WTC11 (cell line): ENCODE measurements at regions not wholly inside any gene's neighbourhood (a gene's known extent, or its start where the extent isn't known, plus 50 kb on each side); places are given as distances from the start of the nearest gene placed in this dataset.

Experiments
- ATAC-seq: fragments of 200-7000 bp; cut with Tn5 transposase; 2 replicates; pipeline ENCODE4 v1.10.0; 2021; ENCODE audit warnings: mild to moderate bottlenecking, moderate library complexity
- CTCF ChIA-PET: fragments of 300-600 bp; sonication (Branson Sonifier 250); formaldehyde crosslinking; loops from one replicate; lab custom pipeline; 2021; ENCODE audit warnings: antibody characterized with exemption; lab: Charles Lee
- POLR2A ChIA-PET: fragments of 350-600 bp; sonication (Branson Sonifier 250); formaldehyde crosslinking; loops from one replicate; lab custom pipeline; 2021; ENCODE audit warnings: antibody characterized with exemption; lab: Charles Lee
- DNase-seq: peaks from one replicate; pipeline ENCODE4 v3.0.0; 2021; ENCODE audit warnings: low spot score
- H3K27ac Mint-ChIP-seq: 2 replicates; pipeline ENCODE4 v1.8.0; 2021; ENCODE audit warnings: mixed read lengths
- H3K27me3 Mint-ChIP-seq: 2 replicates; pipeline ENCODE4 v1.8.0; 2021; ENCODE audit warnings: low read depth, mild to moderate bottlenecking, moderate library complexity, mixed read lengths
- H3K36me3 Mint-ChIP-seq: 2 replicates; pipeline ENCODE4 v1.8.0; 2021; ENCODE audit warnings: mixed read lengths
- H3K4me1 Mint-ChIP-seq: 2 replicates; pipeline ENCODE4 v1.8.0; 2022; ENCODE audit warnings: mixed read lengths
- H3K4me3 Mint-ChIP-seq: 2 replicates; pipeline ENCODE4 v1.8.0; 2021; ENCODE audit warnings: mild to moderate bottlenecking, moderate library complexity, mixed read lengths
- H3K9me3 Mint-ChIP-seq: 2 replicates; pipeline ENCODE4 v1.8.0; 2021; ENCODE audit warnings: mixed read lengths
- ATF6 ChIP-seq: sonication (generic); formaldehyde crosslinking; IDR thresholded peaks from 2 replicates; pipeline ENCODE4 v1.8.1; 2023; ENCODE audit warnings: mild to moderate bottlenecking, missing genetic modification reagents
- CREM ChIP-seq: sonication (generic); formaldehyde crosslinking; IDR thresholded peaks from 2 replicates; pipeline ENCODE4 v1.8.1; 2022; ENCODE audit warnings: mild to moderate bottlenecking, missing genetic modification reagents, moderate library complexity
- E2F4 ChIP-seq: sonication (generic); formaldehyde crosslinking; IDR thresholded peaks from 2 replicates; pipeline ENCODE4 v1.8.1; 2022; ENCODE audit warnings: low read depth, mild to moderate bottlenecking, moderate library complexity, missing genetic modification reagents, borderline replicate concordance
- E2F5 ChIP-seq: sonication (generic); formaldehyde crosslinking; IDR thresholded peaks from 2 replicates; pipeline ENCODE4 v1.8.1; 2022; ENCODE audit warnings: mild to moderate bottlenecking, moderate library complexity, missing genetic modification reagents
- ERG ChIP-seq: fragments of 250-450 bp; sonication (Bioruptor Pico); IDR thresholded peaks from 2 replicates; pipeline ENCODE4 v1.8.0; 2021; ENCODE audit warnings: mild to moderate bottlenecking
- ETV6 ChIP-seq: sonication (generic); formaldehyde crosslinking; IDR thresholded peaks from 2 replicates; pipeline ENCODE4 v1.8.1; 2022; ENCODE audit warnings: mild to moderate bottlenecking, missing genetic modification reagents
- FOXP1 ChIP-seq: sonication (generic); formaldehyde crosslinking; IDR thresholded peaks from 2 replicates; pipeline ENCODE4 v1.8.0; 2022; ENCODE audit warnings: missing genetic modification reagents, mild to moderate bottlenecking, moderate library complexity, borderline replicate concordance
- GRHL2 ChIP-seq: fragments of 250-450 bp; sonication (Bioruptor Pico); IDR thresholded peaks from 2 replicates; pipeline ENCODE4 v1.8.0; 2022; ENCODE audit warnings: mild to moderate bottlenecking, moderate library complexity; ENCODE audit not compliant: insufficient replicate concordance, severe bottlenecking
- HMGXB4 ChIP-seq: sonication (generic); formaldehyde crosslinking; IDR thresholded peaks from 2 replicates; pipeline ENCODE4 v1.8.1; 2023; ENCODE audit warnings: mild to moderate bottlenecking, moderate library complexity, missing genetic modification reagents
- IRF1 ChIP-seq: sonication (generic); formaldehyde crosslinking; IDR thresholded peaks from 2 replicates; pipeline ENCODE4 v1.8.0; 2023; ENCODE audit warnings: missing genetic modification reagents
- NFATC4 ChIP-seq: fragments of 250-450 bp; sonication (Bioruptor Pico); IDR thresholded peaks from 2 replicates; pipeline ENCODE4 v1.9.0; 2021; ENCODE audit warnings: mild to moderate bottlenecking
- NR1H2 ChIP-seq: sonication (generic); formaldehyde crosslinking; IDR thresholded peaks from 2 replicates; pipeline ENCODE4 v1.9.0; 2021; ENCODE audit warnings: mild to moderate bottlenecking, moderate library complexity, missing genetic modification reagents
- PRDM15 ChIP-seq: sonication (generic); formaldehyde crosslinking; IDR thresholded peaks from 2 replicates; pipeline ENCODE4 v1.8.0; 2022; ENCODE audit warnings: missing genetic modification reagents
- SMAD4 ChIP-seq: sonication (generic); formaldehyde crosslinking; IDR thresholded peaks from 2 replicates; pipeline ENCODE4 v1.8.0; 2022; ENCODE audit warnings: mild to moderate bottlenecking, missing genetic modification reagents
- USF1 ChIP-seq: sonication (generic); formaldehyde crosslinking; IDR thresholded peaks from 2 replicates; pipeline ENCODE4 v1.8.0; 2022; ENCODE audit warnings: mild to moderate bottlenecking, missing genetic modification reagents
- ZBTB43 ChIP-seq: sonication (generic); formaldehyde crosslinking; IDR thresholded peaks from 2 replicates; pipeline ENCODE4 v1.8.1; 2023; ENCODE audit warnings: mild to moderate bottlenecking, missing genetic modification reagents
- ZMAT4 ChIP-seq: fragments of 250-450 bp; sonication (Bioruptor Pico); IDR thresholded peaks from 2 replicates; pipeline ENCODE4 v1.9.0; 2021; ENCODE audit warnings: mild to moderate bottlenecking

- Mint-ChIP-seq H3K4me3 (no peak overlapping the region), H3K36me3 (no peaks in the 10 kb centered on the region), H3K4me1 (peaks cover 27% of the 10 kb centered on the region), H3K9me3 (no peaks in the 10 kb centered on the region), H3K27ac (no peak overlapping the region), H3K27me3 (no peaks in the 10 kb centered on the region; the same call in 1 of the 2 replicates)
- no peak for DNase-seq
- ATAC-seq = no peak
- ChIA-PET CTCF (no interaction called here), POLR2A (no interaction called here)
- no peak for TF ChIP-seq USF1 (CRISPR knock-in tag)
- TF ChIP-seq IRF1 (CRISPR knock-in tag) = no peak
- TF ChIP-seq PRDM15 = no peak
- no peak for TF ChIP-seq SMAD4 (CRISPR knock-in tag)
- TF ChIP-seq ETV6 = no peak
- TF ChIP-seq E2F5 (CRISPR knock-in tag) = no peak
- TF ChIP-seq HMGXB4 (CRISPR knock-in tag) = no peak
- TF ChIP-seq NR1H2 (CRISPR knock-in tag) = no peak
- no peak for TF ChIP-seq E2F4
- no peak for TF ChIP-seq CREM (CRISPR knock-in tag)
- no peak for TF ChIP-seq ZBTB43
- TF ChIP-seq NFATC4 = no peak
- TF ChIP-seq GRHL2 (CRISPR knock-in tag) = no peak
- no peak for TF ChIP-seq ERG
- no peak for TF ChIP-seq ZMAT4 (CRISPR knock-in tag)
- TF ChIP-seq FOXP1 = no peak
- TF ChIP-seq ATF6 (CRISPR knock-in tag) = no peak
Observed at GRCh38 chr10:33777223-33777622, 442.8 kb upstream of the NRP1 start.
